HG02938 (cell line): ENCODE measurements at regions not wholly inside any gene's neighbourhood (a gene's known extent, or its start where the extent isn't known, plus 50 kb on each side); places are given as distances from the start of the nearest gene placed in this dataset.

ENCODE experiments used
- ATAC-seq: cut with Tn5 transposase; IDR thresholded peaks from one replicate; pipeline ENCODE4 v1.9.1; 2021; ENCODE audit warnings: mild to moderate bottlenecking, moderate library complexity; ENCODE audit not compliant: unreplicated experiment

- no peak for ATAC-seq
Observed at GRCh38 chr7:11290863-11291262, 317.2 kb downstream of the PHF14 start.

GRCh38 chr7:11294218-11294617, 320.5 kb downstream of the PHF14 start:
- ATAC-seq, result no peak

DNA sequence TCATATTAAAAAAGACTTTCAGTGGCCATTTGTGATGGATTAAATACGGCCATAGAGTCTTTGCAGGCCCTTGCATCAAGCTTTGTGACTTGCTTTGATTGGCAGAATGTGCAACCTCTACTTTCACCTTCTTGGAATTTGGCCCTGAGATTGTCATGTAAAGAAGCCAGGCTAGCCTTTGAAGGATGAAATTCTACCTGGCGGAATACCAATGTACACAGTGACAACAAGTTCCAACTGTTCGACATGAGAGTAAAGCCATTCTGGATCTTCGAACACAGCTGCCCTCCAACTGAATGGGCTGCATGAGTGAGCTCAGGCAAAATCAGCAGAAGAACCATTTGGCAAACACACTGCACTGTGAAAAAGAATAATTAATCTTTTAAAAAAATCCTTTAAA, 321.3 kb downstream of the PHF14 start:
- ATAC-seq, result no peak

DNA sequence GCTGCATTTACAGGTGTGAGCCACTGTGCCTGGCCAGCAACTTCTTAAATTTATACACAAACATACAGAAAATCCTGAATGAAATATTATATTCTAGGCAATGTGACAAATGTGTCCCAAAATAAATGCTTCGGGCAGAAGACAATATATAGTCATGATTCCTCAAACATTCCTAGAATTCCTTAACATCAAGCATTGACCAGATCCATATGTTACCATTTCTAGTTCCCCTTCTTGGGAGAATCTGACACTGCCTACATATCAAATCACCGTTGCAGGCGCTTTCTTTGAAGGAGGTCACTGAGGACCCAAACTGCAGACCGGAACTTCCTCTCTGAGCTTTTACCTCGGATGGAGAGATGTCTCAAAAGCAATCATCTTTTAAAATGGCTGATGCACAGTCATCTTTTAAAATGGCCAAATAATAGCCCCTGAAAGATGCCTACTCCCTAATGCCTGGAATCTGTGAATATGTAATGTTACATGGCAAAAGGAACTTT, 323.5 kb downstream of the PHF14 start:
- ATAC-seq, result no peak

- ATAC-seq, result no peak
Observed at GRCh38 chr7:11297764-11298163, 324.1 kb downstream of the PHF14 start.

DNA sequence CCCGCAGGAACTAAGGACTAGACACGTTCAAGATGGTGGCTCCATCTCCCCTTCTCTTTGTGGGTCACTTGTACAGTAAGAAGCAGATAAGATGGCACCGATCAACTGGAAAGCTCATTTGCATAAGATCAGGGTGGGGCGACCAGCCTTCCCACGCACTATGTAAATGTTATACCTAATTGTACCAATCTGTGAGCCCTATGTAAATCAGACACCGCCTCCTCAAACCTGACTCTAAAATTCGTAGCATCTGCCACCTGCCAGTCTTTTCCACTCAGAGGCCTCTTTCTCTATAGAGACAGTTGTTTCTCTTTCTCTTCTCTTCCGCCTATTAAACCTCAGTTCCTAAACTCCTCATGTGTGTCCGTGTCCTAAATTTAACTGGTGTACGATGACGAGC, 324.5 kb downstream of the PHF14 start:
- ATAC-seq, result no peak

GRCh38 chr7:11300241-11300640, 326.6 kb downstream of the PHF14 start:
- no peak for ATAC-seq

GRCh38 chr7:11302121-11302520, 328.4 kb downstream of the PHF14 start:
- no peak for ATAC-seq

DNA sequence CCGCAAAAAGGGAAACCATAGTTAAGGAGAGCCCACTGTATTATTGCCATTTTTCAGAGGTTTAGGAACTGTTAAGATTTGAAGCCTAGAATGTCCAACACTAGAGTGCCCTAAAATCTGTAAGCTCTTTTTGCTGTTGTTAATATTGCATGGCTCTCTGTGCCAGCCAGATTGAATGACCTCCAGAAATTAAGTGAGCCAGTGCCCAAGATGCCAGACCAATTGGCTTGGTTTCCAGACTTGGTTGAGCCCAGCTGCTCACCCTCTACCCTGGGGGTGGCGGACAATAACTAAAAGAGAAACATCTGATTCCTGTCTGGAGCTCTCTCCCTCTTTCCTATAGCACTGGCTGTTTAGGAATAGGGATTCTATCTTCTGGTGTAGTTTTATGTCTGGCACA, 340.1 kb downstream of the PHF14 start:
- no peak for ATAC-seq

DNA sequence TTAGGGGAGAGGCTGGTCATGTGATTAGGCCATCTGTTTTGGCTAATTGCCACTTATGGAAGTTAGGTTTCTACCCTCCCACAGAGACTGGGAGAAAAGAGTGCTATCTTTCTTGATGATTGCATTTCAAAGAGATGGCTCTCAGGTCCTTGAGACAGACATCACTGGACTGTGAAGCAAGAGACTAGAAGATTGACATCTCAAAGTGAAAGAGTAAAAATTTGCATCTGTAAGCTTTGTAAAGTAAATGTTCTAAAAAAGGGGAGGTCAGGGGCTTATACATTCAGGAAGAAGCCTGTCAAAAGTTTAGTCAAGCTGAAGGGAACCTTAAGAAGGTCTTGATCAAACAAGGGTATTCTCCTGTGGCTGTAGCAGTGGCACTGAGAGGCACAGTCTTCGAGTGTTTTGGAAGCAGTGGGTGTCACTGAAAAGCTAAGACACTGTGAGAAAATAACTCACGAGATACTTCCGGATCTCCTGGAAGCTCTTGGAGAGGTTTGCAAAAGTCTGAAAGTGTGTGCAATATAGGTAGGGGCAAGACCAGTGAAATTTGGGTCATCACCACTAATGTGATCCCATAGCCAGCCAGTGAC, 342.1 kb downstream of the PHF14 start:
- ATAC-seq, result peak; percentile 51

DNA sequence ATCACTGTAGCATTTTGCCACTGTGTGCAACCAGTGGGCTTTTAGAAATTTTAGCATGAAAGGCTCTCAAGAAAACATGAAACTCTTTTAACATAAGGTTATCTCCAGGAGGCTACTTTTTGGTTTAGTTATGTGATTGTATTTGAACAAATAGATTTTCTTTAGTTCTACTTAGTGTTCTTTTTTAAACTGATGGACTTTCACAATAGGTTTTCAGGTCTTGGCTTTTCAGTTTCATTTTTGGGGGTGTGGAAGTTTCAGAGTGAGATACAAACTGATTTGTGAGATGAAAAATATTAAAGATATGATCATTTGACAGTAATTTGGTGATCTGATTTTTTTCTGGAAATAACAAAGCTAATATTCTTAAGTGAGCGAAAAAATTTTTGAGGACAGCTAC, 344.1 kb downstream of the PHF14 start:
- ATAC-seq, result peak; percentile 56

DNA sequence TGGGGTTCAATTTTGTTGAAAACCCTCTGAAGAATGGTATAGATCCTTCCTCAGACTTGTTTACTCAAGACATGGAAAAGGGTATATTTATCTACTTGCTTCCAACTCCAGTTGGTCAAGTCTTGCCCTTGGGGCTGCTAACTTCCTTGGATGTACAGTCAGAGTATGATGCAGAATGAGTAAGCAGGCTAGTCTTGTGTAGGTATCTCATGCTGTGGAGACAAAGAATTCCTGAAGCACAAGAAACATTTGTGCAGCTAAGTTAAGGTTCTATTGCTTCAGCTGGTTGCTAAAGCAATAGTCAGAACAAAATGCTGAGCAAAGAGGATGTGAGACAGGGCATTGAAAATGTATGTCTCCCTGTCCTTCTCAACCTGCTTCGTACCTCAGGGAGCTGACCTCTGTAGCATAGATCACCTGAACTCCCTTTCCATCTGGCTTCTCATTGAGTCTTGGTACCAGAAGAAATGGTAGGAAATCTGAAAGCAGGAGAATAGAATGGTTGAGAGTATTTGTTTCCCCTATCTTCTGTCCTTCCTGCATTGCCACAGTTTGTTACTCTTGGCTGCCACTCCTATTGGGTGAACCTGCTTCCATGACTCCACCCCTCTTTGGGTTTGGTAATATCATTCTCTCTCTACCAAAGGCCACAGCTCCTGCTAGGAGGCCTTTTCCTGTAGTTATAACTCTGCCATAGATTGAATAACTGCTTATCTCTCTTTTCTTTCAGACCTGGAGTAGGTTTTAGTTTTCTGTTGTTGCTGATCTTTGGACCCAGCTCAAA, 346.0 kb downstream of the PHF14 start:
- ATAC-seq, result no peak
